ENCODE measurements at regions not wholly inside any gene's neighbourhood (a gene's known extent, or its start where the extent isn't known, plus 50 kb on each side); places are given as distances from the start of the nearest gene placed in this dataset.

DNA sequence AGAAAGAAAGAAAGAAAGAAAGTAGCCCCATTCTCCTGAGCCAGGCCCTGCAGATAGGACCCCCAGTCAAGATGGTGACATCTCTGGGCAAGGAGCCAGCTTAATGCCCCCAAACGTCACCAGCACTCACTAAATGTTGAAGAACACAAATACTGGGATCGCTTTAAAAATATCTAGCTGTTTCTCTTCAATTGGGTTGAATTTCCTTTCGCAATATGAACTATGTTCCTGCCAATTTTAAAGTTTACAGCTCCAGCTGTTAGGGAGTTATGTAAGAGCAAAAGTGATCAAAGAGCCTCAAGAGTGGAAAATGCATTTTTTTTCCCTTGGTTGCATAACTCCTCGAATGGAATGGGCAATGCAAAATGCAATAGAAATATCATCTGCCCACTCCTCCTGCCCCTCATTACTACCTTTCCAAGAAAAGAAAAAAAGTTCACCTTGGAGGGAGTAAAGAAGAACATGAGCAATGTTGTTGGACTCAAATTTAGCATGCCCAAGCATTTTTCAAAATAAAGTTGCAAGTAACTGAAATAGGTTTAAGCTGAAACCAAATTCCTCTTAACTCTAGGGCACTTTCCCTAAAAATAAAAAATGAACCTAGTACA lies 244.2 kb upstream of the PIK3R1 start:
- Histone ChIP-seq H3K4me2 (no peak overlapping the region), H3K4me3 (no peak overlapping the region), H3K4me1 (no peaks in the 10 kb centered on the region), H3K27ac (no peak overlapping the region), H3K9me3 (no peaks in the 10 kb centered on the region)
- WGBS (ENCODE audit: missing lambda C conversion rate): 20% methylated on average over 4 of the region's 4 CpGs
- TF ChIP-seq, protein P1, sequence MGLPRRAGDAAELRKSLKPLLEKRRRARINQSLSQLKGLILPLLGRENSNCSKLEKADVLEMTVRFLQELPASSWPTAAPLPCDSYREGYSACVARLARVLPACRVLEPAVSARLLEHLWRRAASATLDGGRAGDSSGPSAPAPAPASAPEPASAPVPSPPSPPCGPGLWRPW (IDR thresholded peaks at IDR 0.05): no peak
- no peak for TF ChIP-seq MAZ (IDR thresholded peaks at IDR 0.05; ENCODE audit: borderline replicate concordance, low read depth, low read length)
- no peak for TF ChIP-seq RCOR1 (IDR thresholded peaks at IDR 0.05; ENCODE audit: low read depth, low read length)
- TF ChIP-seq, protein P2, sequence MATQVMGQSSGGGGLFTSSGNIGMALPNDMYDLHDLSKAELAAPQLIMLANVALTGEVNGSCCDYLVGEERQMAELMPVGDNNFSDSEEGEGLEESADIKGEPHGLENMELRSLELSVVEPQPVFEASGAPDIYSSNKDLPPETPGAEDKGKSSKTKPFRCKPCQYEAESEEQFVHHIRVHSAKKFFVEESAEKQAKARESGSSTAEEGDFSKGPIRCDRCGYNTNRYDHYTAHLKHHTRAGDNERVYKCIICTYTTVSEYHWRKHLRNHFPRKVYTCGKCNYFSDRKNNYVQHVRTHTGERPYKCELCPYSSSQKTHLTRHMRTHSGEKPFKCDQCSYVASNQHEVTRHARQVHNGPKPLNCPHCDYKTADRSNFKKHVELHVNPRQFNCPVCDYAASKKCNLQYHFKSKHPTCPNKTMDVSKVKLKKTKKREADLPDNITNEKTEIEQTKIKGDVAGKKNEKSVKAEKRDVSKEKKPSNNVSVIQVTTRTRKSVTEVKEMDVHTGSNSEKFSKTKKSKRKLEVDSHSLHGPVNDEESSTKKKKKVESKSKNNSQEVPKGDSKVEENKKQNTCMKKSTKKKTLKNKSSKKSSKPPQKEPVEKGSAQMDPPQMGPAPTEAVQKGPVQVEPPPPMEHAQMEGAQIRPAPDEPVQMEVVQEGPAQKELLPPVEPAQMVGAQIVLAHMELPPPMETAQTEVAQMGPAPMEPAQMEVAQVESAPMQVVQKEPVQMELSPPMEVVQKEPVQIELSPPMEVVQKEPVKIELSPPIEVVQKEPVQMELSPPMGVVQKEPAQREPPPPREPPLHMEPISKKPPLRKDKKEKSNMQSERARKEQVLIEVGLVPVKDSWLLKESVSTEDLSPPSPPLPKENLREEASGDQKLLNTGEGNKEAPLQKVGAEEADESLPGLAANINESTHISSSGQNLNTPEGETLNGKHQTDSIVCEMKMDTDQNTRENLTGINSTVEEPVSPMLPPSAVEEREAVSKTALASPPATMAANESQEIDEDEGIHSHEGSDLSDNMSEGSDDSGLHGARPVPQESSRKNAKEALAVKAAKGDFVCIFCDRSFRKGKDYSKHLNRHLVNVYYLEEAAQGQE (IDR thresholded peaks at IDR 0.05): no peak
- no peak for TF ChIP-seq HOXA7 (CRISPR knock-in tag; IDR thresholded peaks at IDR 0.05)
- no peak for TF ChIP-seq RAD21 (conservative IDR thresholded peaks at IDR 0.05 in 1 of 2, IDR thresholded peaks at IDR 0.05 in 1 of 2)
- no peak for TF ChIP-seq ZFP36 (IDR thresholded peaks at IDR 0.05; ENCODE audit: borderline replicate concordance, partially characterized antibody)
- no peak for TF ChIP-seq CBX8 (IDR thresholded peaks at IDR 0.05)
- no peak for TF ChIP-seq HDAC2 (IDR thresholded peaks at IDR 0.05)
- no peak for TF ChIP-seq SREBF2 (IDR thresholded peaks at IDR 0.05)
- no peak for FAIRE-seq
- no peak for ATAC-seq
- CTCF ChIA-PET: interaction anchor here (1.3 to 1.8 kb wide), 2 partner anchors 9 to 15 kb away, joined by 3 to 5 read pairs; no protein-coding TSS in a partner anchor
- POLR2A ChIA-PET: no interaction called here
- DNase-seq (ENCODE audit: low read depth in 1 of 2, low spot score in 1 of 2): no peak

DNA sequence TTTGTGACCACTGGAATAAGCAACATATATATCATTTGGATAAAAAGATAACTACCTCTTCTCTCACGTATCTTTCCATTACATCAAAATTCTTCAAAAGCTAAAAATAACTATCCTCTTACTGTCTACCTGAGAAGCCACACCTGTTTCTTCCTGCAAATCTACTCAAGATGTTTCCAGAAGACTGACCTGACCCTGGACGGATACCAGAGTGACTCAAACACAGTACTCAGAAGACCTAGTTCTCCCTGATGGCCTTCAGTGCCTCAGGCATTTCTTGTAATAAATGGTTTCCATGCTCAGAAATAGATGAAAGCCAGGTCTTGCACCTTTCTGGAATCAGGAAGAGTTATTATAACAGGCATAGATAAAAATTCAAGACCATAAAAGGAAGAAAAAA lies 245.9 kb upstream of the PIK3R1 start:
- Histone ChIP-seq H3K27ac (no peak overlapping the region), H3K4me3 (no peak overlapping the region), H3K4me2 (no peak overlapping the region), H3K9me3 (no peaks in the 10 kb centered on the region), H3K4me1 (no peaks in the 10 kb centered on the region)
- 24% methylated on average over 2 of the region's 2 CpGs for WGBS (ENCODE audit: missing lambda C conversion rate)
- FAIRE-seq (no peak), DNase-seq (ENCODE audit: low read depth in 1 of 2, low spot score in 1 of 2) (no peak), ATAC-seq (no peak)
- POLR2A ChIA-PET: no interaction called here
- CTCF ChIA-PET: no interaction called here
- TF ChIP-seq RARB (CRISPR knock-in tag; IDR thresholded peaks at IDR 0.05): no peak
- no peak for TF ChIP-seq RAD21 (conservative IDR thresholded peaks at IDR 0.05 in 1 of 2, IDR thresholded peaks at IDR 0.05 in 1 of 2)
- TF ChIP-seq RCOR1 (IDR thresholded peaks at IDR 0.05; ENCODE audit: low read depth, low read length): no peak
- no peak for TF ChIP-seq BHLHE40 (IDR thresholded peaks at IDR 0.05; ENCODE audit: low read depth, low read length)
- TF ChIP-seq KDM1A (IDR thresholded peaks at IDR 0.05; ENCODE audit: low read depth): no peak
- TF ChIP-seq, protein P3, sequence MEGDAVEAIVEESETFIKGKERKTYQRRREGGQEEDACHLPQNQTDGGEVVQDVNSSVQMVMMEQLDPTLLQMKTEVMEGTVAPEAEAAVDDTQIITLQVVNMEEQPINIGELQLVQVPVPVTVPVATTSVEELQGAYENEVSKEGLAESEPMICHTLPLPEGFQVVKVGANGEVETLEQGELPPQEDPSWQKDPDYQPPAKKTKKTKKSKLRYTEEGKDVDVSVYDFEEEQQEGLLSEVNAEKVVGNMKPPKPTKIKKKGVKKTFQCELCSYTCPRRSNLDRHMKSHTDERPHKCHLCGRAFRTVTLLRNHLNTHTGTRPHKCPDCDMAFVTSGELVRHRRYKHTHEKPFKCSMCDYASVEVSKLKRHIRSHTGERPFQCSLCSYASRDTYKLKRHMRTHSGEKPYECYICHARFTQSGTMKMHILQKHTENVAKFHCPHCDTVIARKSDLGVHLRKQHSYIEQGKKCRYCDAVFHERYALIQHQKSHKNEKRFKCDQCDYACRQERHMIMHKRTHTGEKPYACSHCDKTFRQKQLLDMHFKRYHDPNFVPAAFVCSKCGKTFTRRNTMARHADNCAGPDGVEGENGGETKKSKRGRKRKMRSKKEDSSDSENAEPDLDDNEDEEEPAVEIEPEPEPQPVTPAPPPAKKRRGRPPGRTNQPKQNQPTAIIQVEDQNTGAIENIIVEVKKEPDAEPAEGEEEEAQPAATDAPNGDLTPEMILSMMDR (IDR thresholded peaks at IDR 0.05): no peak
- no peak for TF ChIP-seq HEYL (CRISPR knock-in tag; IDR thresholded peaks at IDR 0.05)

DNA sequence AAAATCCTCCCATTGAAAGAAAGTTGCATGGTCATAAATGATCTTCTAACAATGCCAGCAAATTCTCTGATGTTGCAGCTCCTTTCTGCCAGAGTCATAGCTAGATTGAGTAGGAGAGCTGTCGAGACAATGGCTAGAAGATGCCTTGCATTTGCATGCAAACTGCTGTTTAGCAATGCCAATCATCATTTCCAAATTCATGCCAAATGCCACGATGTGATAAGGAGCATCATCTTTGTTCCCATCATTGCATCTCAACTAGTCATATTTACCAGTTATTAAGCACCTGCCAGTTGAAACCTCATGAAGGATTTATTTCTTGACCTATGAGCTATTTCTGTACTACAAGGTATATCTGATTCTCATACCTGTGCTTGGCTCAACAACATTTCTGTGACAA lies 246.4 kb upstream of the PIK3R1 start:
- no peak for ATAC-seq
- WGBS (ENCODE audit: missing lambda C conversion rate): 9% methylated on average over 2 of the region's 2 CpGs
- H3K4me1 ChIP-seq: no peaks in the 10 kb centered on the region
- H3K9me3 ChIP-seq: no peaks in the 10 kb centered on the region
- POLR2A ChIA-PET: no interaction called here
- no peak for FAIRE-seq
- H3K4me3 ChIP-seq: no peak overlapping the region
- no peak for DNase-seq (ENCODE audit: low read depth in 1 of 2, low spot score in 1 of 2)
- CTCF ChIA-PET: interaction anchor here (1.0 kb wide), 1 partner anchor 171 kb away, joined by 3 read pairs; no protein-coding TSS in a partner anchor
- no peak overlapping the region for H3K27ac ChIP-seq
- H3K4me2 ChIP-seq: no peak overlapping the region
- TF ChIP-seq, protein P4, sequence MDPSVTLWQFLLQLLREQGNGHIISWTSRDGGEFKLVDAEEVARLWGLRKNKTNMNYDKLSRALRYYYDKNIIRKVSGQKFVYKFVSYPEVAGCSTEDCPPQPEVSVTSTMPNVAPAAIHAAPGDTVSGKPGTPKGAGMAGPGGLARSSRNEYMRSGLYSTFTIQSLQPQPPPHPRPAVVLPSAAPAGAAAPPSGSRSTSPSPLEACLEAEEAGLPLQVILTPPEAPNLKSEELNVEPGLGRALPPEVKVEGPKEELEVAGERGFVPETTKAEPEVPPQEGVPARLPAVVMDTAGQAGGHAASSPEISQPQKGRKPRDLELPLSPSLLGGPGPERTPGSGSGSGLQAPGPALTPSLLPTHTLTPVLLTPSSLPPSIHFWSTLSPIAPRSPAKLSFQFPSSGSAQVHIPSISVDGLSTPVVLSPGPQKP (IDR thresholded peaks at IDR 0.05; ENCODE audit: low read depth, low read length): no peak
- TF ChIP-seq ESRRA (IDR thresholded peaks at IDR 0.05; ENCODE audit: borderline replicate concordance, low read length): no peak
- TF ChIP-seq, protein P5, sequence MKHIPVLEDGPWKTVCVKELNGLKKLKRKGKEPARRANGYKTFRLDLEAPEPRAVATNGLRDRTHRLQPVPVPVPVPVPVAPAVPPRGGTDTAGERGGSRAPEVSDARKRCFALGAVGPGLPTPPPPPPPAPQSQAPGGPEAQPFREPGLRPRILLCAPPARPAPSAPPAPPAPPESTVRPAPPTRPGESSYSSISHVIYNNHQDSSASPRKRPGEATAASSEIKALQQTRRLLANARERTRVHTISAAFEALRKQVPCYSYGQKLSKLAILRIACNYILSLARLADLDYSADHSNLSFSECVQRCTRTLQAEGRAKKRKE (CRISPR knock-in tag; IDR thresholded peaks at IDR 0.05; ENCODE audit: low read depth): no peak
- no peak for TF ChIP-seq HDAC2 (IDR thresholded peaks at IDR 0.05)
- TF ChIP-seq MAFK (IDR thresholded peaks at IDR 0.05; ENCODE audit: partially characterized antibody): no peak
- TF ChIP-seq EHF (CRISPR knock-in tag; IDR thresholded peaks at IDR 0.05): no peak
- no peak for TF ChIP-seq JUN (IDR thresholded peaks at IDR 0.05)
- no peak for TF ChIP-seq PHF8 (IDR thresholded peaks at IDR 0.05; ENCODE audit: borderline replicate concordance, low read depth)
- TF ChIP-seq, protein P6, sequence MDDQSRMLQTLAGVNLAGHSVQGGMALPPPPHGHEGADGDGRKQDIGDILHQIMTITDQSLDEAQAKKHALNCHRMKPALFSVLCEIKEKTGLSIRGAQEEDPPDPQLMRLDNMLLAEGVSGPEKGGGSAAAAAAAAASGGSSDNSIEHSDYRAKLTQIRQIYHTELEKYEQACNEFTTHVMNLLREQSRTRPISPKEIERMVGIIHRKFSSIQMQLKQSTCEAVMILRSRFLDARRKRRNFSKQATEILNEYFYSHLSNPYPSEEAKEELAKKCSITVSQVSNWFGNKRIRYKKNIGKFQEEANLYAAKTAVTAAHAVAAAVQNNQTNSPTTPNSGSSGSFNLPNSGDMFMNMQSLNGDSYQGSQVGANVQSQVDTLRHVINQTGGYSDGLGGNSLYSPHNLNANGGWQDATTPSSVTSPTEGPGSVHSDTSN (IDR thresholded peaks at IDR 0.05): no peak
- TF ChIP-seq, protein P7, sequence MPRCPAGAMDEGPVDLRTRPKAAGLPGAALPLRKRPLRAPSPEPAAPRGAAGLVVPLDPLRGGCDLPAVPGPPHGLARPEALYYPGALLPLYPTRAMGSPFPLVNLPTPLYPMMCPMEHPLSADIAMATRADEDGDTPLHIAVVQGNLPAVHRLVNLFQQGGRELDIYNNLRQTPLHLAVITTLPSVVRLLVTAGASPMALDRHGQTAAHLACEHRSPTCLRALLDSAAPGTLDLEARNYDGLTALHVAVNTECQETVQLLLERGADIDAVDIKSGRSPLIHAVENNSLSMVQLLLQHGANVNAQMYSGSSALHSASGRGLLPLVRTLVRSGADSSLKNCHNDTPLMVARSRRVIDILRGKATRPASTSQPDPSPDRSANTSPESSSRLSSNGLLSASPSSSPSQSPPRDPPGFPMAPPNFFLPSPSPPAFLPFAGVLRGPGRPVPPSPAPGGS (IDR thresholded peaks at IDR 0.05): no peak
- no peak for TF ChIP-seq RCOR1 (IDR thresholded peaks at IDR 0.05; ENCODE audit: low read depth, low read length)
